Hepatocyte (in vitro differentiated cells): ENCODE measurements at regions not wholly inside any gene's neighbourhood (a gene's known extent, or its start where the extent isn't known, plus 50 kb on each side); places are given as distances from the start of the nearest gene placed in this dataset.
"Not testable (repeated sequence)": the region's sequence is repeated elsewhere in the genome, so short reads cannot be mapped to it uniquely, and the experiment has no call there.

ENCODE experiments used
- DNase-seq: peaks from one replicate; pipeline ENCODE4 v3.0.0-alpha.2; 2016; ENCODE audit warnings: low spot score
- H2AFZ ChIP-seq: fragments of 200-600 bp; sonication (generic); 2 replicates; pipeline ENCODE4 v1.6.0; 2016; ENCODE audit warnings: antibody characterized with exemption, mild to moderate bottlenecking
- H3K27ac ChIP-seq: fragments of 200-600 bp; sonication (generic); 2 replicates; pipeline ENCODE4 v1.5.1; 2016; ENCODE audit warnings: mild to moderate bottlenecking
- H3K27me3 ChIP-seq: fragments of 200-600 bp; sonication (generic); 2 replicates; pipeline ENCODE4 v1.6.1; 2016
- H3K36me3 ChIP-seq: fragments of 200-600 bp; sonication (generic); replicated peaks from 2 replicates; pipeline ENCODE4 v1.5.1; 2016; ENCODE audit warnings: low read depth; ENCODE audit not compliant: insufficient read depth
- H3K4me1 ChIP-seq: fragments of 200-600 bp; sonication (generic); 2 replicates; pipeline ENCODE4 v1.5.1; 2016; ENCODE audit warnings: mild to moderate bottlenecking, moderate library complexity; ENCODE audit not compliant: insufficient read depth
- H3K4me2 ChIP-seq: fragments of 200-600 bp; sonication (generic); 2 replicates; pipeline ENCODE4 v1.6.0; 2016
- H3K4me3 ChIP-seq: fragments of 200-600 bp; sonication (generic); 2 replicates; pipeline ENCODE4 v1.5.1; 2016; ENCODE audit warnings: mild to moderate bottlenecking
- H3K79me2 ChIP-seq: fragments of 200-600 bp; sonication (generic); 2 replicates; pipeline ENCODE4 v1.6.0; 2017; ENCODE audit warnings: mild to moderate bottlenecking
- H3K9me2 ChIP-seq: fragments of 200-600 bp; sonication (generic); replicated peaks from 2 replicates; pipeline ENCODE4 v1.6.0; 2017; ENCODE audit warnings: mild to moderate bottlenecking; ENCODE audit not compliant: insufficient read depth
- H3K9me3 ChIP-seq: fragments of 200-600 bp; sonication (generic); 2 replicates; pipeline ENCODE4 v1.5.1; 2016; ENCODE audit warnings: low read depth, mild to moderate bottlenecking
- H4K20me1 ChIP-seq: fragments of 200-600 bp; sonication (generic); 2 replicates; pipeline ENCODE4 v1.6.0; 2016; ENCODE audit warnings: mild to moderate bottlenecking; ENCODE audit not compliant: insufficient read depth, poor library complexity, severe bottlenecking
- CTCF ChIP-seq: fragments of 200-600 bp; sonication (generic); IDR thresholded peaks from 2 replicates; pipeline ENCODE4 v1.5.1; 2016; ENCODE audit warnings: antibody characterized with exemption, mild to moderate bottlenecking; ENCODE audit not compliant: poor library complexity
- EZH2 ChIP-seq: fragments of 200-600 bp; sonication (generic); IDR thresholded peaks from 2 replicates; pipeline ENCODE4 v1.6.1; 2016; ENCODE audit warnings: antibody characterized with exemption, mild to moderate bottlenecking, borderline replicate concordance
- EZH2phosphoT487 ChIP-seq: fragments of 200-600 bp; sonication (generic); IDR thresholded peaks from one replicate; pipeline ENCODE4 v1.6.1; 2018; ENCODE audit warnings: antibody characterized with exemption, mild to moderate bottlenecking, low read depth, moderate library complexity; ENCODE audit not compliant: unreplicated experiment, severe bottlenecking
- WGBS: methylation state at CpG from one replicate; pipeline ENCODE4 v1.1.6; 2016; ENCODE audit warnings: low lambda C conversion rate; ENCODE audit errors: missing lambda C conversion rate; 5-methylcytosine and 5-hydroxymethylcytosine counted together

- H4K20me1 ChIP-seq, result no peaks in the 10 kb centered on the region
- TF ChIP-seq EZH2phosphoT487, result no peak
- TF ChIP-seq CTCF, result no peak
- TF ChIP-seq EZH2, result no peak
- no peak for DNase-seq
Measured at GRCh38 chr1:81729818-81730217, 70.9 kb upstream of the ADGRL2 start.

GRCh38 chr1:81729239-81729638, 71.5 kb upstream of the ADGRL2 start:
- H3K27me3 ChIP-seq, result no peaks in the 10 kb centered on the region
- H3K4me2 ChIP-seq, result no peak overlapping the region
- DNase-seq, result no peak
- H2AFZ ChIP-seq, result no peak overlapping the region
- no peaks in the 10 kb centered on the region for H3K9me2 ChIP-seq
- H3K79me2 ChIP-seq, result no peaks in the 10 kb centered on the region
- H4K20me1 ChIP-seq, result no peaks in the 10 kb centered on the region
- H3K27ac ChIP-seq, result no peak overlapping the region
- no peaks in the 10 kb centered on the region for H3K36me3 ChIP-seq
- no peaks in the 10 kb centered on the region for H3K4me1 ChIP-seq
- TF ChIP-seq CTCF, result no peak
- no peak for TF ChIP-seq EZH2phosphoT487
- no peaks in the 10 kb centered on the region for H3K9me3 ChIP-seq
- no peak overlapping the region for H3K4me3 ChIP-seq

More at GRCh38 chr1:81729818-81730217, 70.9 kb upstream of the ADGRL2 start:
- Histone ChIP-seq H3K27ac (no peak overlapping the region), H3K4me1 (no peaks in the 10 kb centered on the region), H3K4me3 (no peak overlapping the region), H3K9me2 (no peaks in the 10 kb centered on the region), H3K9me3 (no peaks in the 10 kb centered on the region), H3K27me3 (no peaks in the 10 kb centered on the region), H3K79me2 (no peaks in the 10 kb centered on the region), H3K36me3 (no peaks in the 10 kb centered on the region), H2AFZ (no peak overlapping the region), H3K4me2 (no peak overlapping the region)
- whole genome bisulfite sequencing, result 85% methylated on average over 2 of the region's 2 CpGs

GRCh38 chr1:81725823-81726222, 74.9 kb upstream of the ADGRL2 start:
- Histone ChIP-seq H3K9me2 (no peaks in the 10 kb centered on the region), H3K27ac (no peak overlapping the region), H2AFZ (no peak overlapping the region), H4K20me1 (no peaks in the 10 kb centered on the region), H3K4me2 (no peak overlapping the region), H3K36me3 (no peaks in the 10 kb centered on the region), H3K4me1 (no peaks in the 10 kb centered on the region), H3K4me3 (no peak overlapping the region), H3K9me3 (no peaks in the 10 kb centered on the region), H3K27me3 (no peaks in the 10 kb centered on the region), H3K79me2 (no peaks in the 10 kb centered on the region)
- WGBS, result 96% methylated on average over 8 of the region's 8 CpGs
- TF ChIP-seq EZH2phosphoT487 (no peak), CTCF (no peak), EZH2 (no peak)
- no peak for DNase-seq

GRCh38 chr1:81722631-81723328, 78.0 kb upstream of the ADGRL2 start:
- not testable (repeated sequence) for H3K4me3 ChIP-seq, H3K4me2 ChIP-seq, H3K9me2 ChIP-seq, H4K20me1 ChIP-seq, H3K27me3 ChIP-seq, H3K4me1 ChIP-seq, H2AFZ ChIP-seq, H3K27ac ChIP-seq, H3K79me2 ChIP-seq, DNase-seq, H3K9me3 ChIP-seq, H3K36me3 ChIP-seq
- 92% methylated on average over 6 of the region's 6 CpGs for WGBS

GRCh38 chr1:81720256-81720655, 80.5 kb upstream of the ADGRL2 start:
- not testable (repeated sequence) for H3K4me2 ChIP-seq, H3K36me3 ChIP-seq, H3K9me2 ChIP-seq, H3K27ac ChIP-seq, H3K79me2 ChIP-seq, H3K9me3 ChIP-seq, H3K27me3 ChIP-seq, H4K20me1 ChIP-seq, DNase-seq, H3K4me1 ChIP-seq, H2AFZ ChIP-seq, H3K4me3 ChIP-seq
- 71% methylated on average over 8 of the region's 8 CpGs for whole genome bisulfite sequencing
